Activated CD8-positive, alpha-beta T cell treated with anti-CD3 and anti-CD28 coated beads for 36 hours (primary cell): ENCODE measurements at regions not wholly inside any gene's neighbourhood (a gene's known extent, or its start where the extent isn't known, plus 50 kb on each side); places are given as distances from the start of the nearest gene placed in this dataset.

Experiments
- ATAC-seq: fragments of 200-7000 bp; cut with Tn5 transposase; one replicate; pipeline ENCODE4 v1.10.0; 2021; ENCODE audit warnings: mild to moderate bottlenecking, moderate library complexity
- CTCF ChIA-PET: fragments of 350-600 bp; sonication (Branson Sonifier 250); formaldehyde crosslinking; loops from one replicate; lab custom pipeline; 2021; ENCODE audit warnings: antibody characterized with exemption; lab: Charles Lee
- POLR2A ChIA-PET: fragments of 350-600 bp; sonication (Branson Sonifier 250); formaldehyde crosslinking; loops from one replicate; lab custom pipeline; 2021; ENCODE audit warnings: antibody characterized with exemption; lab: Charles Lee
- DNase-seq: peaks from one replicate; pipeline ENCODE4 v3.0.0-alpha.2; 2020
- H3K27ac Mint-ChIP-seq: one replicate; pipeline ENCODE4 v1.8.0; 2021; ENCODE audit warnings: mild to moderate bottlenecking, mixed read lengths
- H3K27me3 Mint-ChIP-seq: one replicate; pipeline ENCODE4 v1.8.0; 2021; ENCODE audit warnings: mixed read lengths
- H3K36me3 Mint-ChIP-seq: one replicate; pipeline ENCODE4 v1.8.0; 2021; ENCODE audit warnings: low read depth, mixed read lengths
- H3K4me1 Mint-ChIP-seq: one replicate; pipeline ENCODE4 v1.8.0; 2021; ENCODE audit warnings: low read depth, mixed read lengths
- H3K4me3 Mint-ChIP-seq: one replicate; pipeline ENCODE4 v1.8.0; 2021; ENCODE audit warnings: mild to moderate bottlenecking, moderate library complexity, mixed read lengths
- H3K9me3 Mint-ChIP-seq: one replicate; pipeline ENCODE4 v1.8.0; 2021; ENCODE audit warnings: mixed read lengths
- CTCF ChIP-seq: fragments of 200-600 bp; IDR thresholded peaks from one replicate; pipeline ENCODE4 v1.8.0; 2022; ENCODE audit warnings: antibody characterized with exemption, mild to moderate bottlenecking
- intact Hi-C: fragments of 100-400 bp; cut with micrococcal nuclease; formaldehyde crosslinking; loops from one replicate; pipeline ENCODE4 v1.10.0; 2022

DNA sequence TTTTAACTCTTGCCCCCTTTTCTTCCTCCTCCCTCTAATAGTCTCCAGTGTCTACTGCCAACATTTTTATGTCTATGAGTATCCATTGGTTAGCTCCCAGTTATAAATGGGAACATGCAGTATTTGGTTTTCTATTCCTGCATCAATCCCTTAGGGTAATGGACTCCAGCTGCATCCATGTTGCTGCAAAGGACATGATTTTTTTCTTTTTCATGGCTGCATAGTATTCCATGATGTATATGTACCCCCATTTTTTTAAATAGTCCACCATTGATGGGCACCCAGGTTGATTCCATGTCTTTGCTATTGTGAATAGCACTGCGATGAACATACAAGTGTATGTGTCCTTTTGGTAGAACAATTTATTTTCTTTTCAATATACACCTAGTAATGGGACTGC is 993.7 kb downstream of the EFNA5 start:
- Mint-ChIP-seq H3K27me3 (no peaks in the 10 kb centered on the region), H3K27ac (no peak overlapping the region), H3K9me3 (peaks cover 3% of the 10 kb centered on the region), H3K4me1 (no peaks in the 10 kb centered on the region), H3K4me3 (no peak overlapping the region), H3K36me3 (no peaks in the 10 kb centered on the region)
- ATAC-seq (no peak), DNase-seq (no peak)
- intact Hi-C loops = no loop called here
- ChIA-PET CTCF (no interaction called here), POLR2A (no interaction called here)
- no peak for TF ChIP-seq CTCF

GRCh38 chr5:106675687-106676086 is 995.0 kb downstream of the EFNA5 start:
- ChIA-PET CTCF (no interaction called here), POLR2A (no interaction called here)
- H3K4me1 Mint-ChIP-seq = no peaks in the 10 kb centered on the region
- H3K27ac Mint-ChIP-seq = no peak overlapping the region
- no peak for TF ChIP-seq CTCF
- H3K36me3 Mint-ChIP-seq = no peaks in the 10 kb centered on the region
- intact Hi-C loops = no loop called here
- DNase-seq (no peak), ATAC-seq (no peak)
- H3K27me3 Mint-ChIP-seq = no peaks in the 10 kb centered on the region
- H3K4me3 Mint-ChIP-seq = no peak overlapping the region
- H3K9me3 Mint-ChIP-seq = peaks cover 3% of the 10 kb centered on the region

GRCh38 chr5:106673941-106674340 is 996.8 kb downstream of the EFNA5 start:
- Mint-ChIP-seq H3K27me3 (no peaks in the 10 kb centered on the region), H3K27ac (no peak overlapping the region), H3K4me1 (no peaks in the 10 kb centered on the region), H3K9me3 (peaks cover 3% of the 10 kb centered on the region), H3K4me3 (no peak overlapping the region), H3K36me3 (no peaks in the 10 kb centered on the region)
- TF ChIP-seq CTCF = no peak
- DNase-seq (no peak), ATAC-seq (no peak)
- ChIA-PET POLR2A (no interaction called here), CTCF (no interaction called here)
- intact Hi-C loops = no loop called here

- H3K27ac Mint-ChIP-seq = no peak overlapping the region
- TF ChIP-seq CTCF = no peak
- ChIA-PET CTCF (interaction anchor here (0.6 kb wide), 1 partner anchor 27 kb away, joined by 3 read pairs; no protein-coding TSS in a partner anchor), POLR2A (no interaction called here)
- H3K4me3 Mint-ChIP-seq = no peak overlapping the region
- H3K4me1 Mint-ChIP-seq = no peaks in the 10 kb centered on the region
- intact Hi-C loops = no loop called here
- no peaks in the 10 kb centered on the region for H3K27me3 Mint-ChIP-seq
- no peaks in the 10 kb centered on the region for H3K9me3 Mint-ChIP-seq
- no peak for DNase-seq
- ATAC-seq = no peak
- H3K36me3 Mint-ChIP-seq = no peaks in the 10 kb centered on the region
These were observed 1008.9 kb downstream of the EFNA5 start for GRCh38 chr5:106661866-106662265.

DNA sequence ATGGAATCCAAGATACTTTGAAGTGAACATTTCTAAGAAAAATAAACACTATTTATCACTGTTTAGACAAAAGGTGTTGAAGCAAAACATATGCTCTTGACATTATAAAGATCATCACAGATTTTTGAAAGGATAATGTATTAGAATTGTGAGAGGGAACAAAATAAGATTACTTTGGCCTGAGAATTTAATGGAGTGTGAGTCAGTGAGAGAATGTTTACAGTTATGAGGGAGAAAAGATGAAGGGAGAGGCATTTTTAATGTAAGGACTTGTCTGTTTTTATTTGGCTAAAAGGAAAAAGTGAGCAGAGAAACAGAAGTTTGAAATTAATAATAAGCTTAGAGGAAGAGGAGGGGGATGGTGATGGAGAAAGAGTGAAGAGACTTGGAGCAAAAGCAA is 1010.1 kb downstream of the EFNA5 start:
- H3K9me3 Mint-ChIP-seq = no peaks in the 10 kb centered on the region
- POLR2A ChIA-PET = no interaction called here
- ATAC-seq (no peak), DNase-seq (no peak)
- H3K36me3 Mint-ChIP-seq = no peaks in the 10 kb centered on the region
- no peak overlapping the region for H3K4me3 Mint-ChIP-seq
- H3K27me3 Mint-ChIP-seq = no peaks in the 10 kb centered on the region
- CTCF ChIA-PET = no interaction called here
- TF ChIP-seq CTCF = no peak
- no peak overlapping the region for H3K27ac Mint-ChIP-seq
- intact Hi-C loops = no loop called here
- H3K4me1 Mint-ChIP-seq = no peaks in the 10 kb centered on the region
